ENCODE measurements at regions not wholly inside any gene's neighbourhood (a gene's known extent, or its start where the extent isn't known, plus 50 kb on each side); places are given as distances from the start of the nearest gene placed in this dataset.

- H2AFZ ChIP-seq (ENCODE audit: low read length), result no peak overlapping the region
Measured at GRCh38 chr10:42960491-42960990, 116.3 kb upstream of the RET start.

GRCh38 chr10:42960991-42961795 is 115.7 kb upstream of the RET start:
- TF ChIP-seq CTCF (IDR thresholded peaks at IDR 0.05; ENCODE audit: extremely low read depth, low read depth, low read length), result no peak
- H3K27ac ChIP-seq (ENCODE audit: low read depth, low read length), result no peak overlapping the region
- H3K4me2 ChIP-seq (ENCODE audit: insufficient read depth, low read length), result no peak overlapping the region
- DNase-seq (ENCODE audit: insufficient read length, low spot score, missing footprints), result peak; percentile 46
- no peak overlapping the region for H2AFZ ChIP-seq (ENCODE audit: low read length)
- peaks cover 2% of the 10 kb centered on the region for H3K27me3 ChIP-seq (ENCODE audit: insufficient read depth, low read length)
- no peak overlapping the region for H3K4me3 ChIP-seq (ENCODE audit: insufficient read depth, low read length)
- no peaks in the 10 kb centered on the region for H3K36me3 ChIP-seq (ENCODE audit: insufficient read depth, low read length)
- H3K9me3 ChIP-seq (ENCODE audit: low read depth, low read length), result no peaks in the 10 kb centered on the region
- no peaks in the 10 kb centered on the region for H4K20me1 ChIP-seq (ENCODE audit: insufficient read depth, low read length)
- H3K4me1 ChIP-seq (ENCODE audit: insufficient read depth, low read length), result no peaks in the 10 kb centered on the region
- no peaks in the 10 kb centered on the region for H3K79me2 ChIP-seq (ENCODE audit: insufficient read depth, low read length)

More at GRCh38 chr10:42960491-42960990, 116.3 kb upstream of the RET start:
- Histone ChIP-seq H3K27me3 (ENCODE audit: insufficient read depth, low read length) (peaks cover 2% of the 10 kb centered on the region), H3K36me3 (ENCODE audit: insufficient read depth, low read length) (no peaks in the 10 kb centered on the region), H3K27ac (ENCODE audit: low read depth, low read length) (no peak overlapping the region), H3K4me3 (ENCODE audit: insufficient read depth, low read length) (no peak overlapping the region), H3K4me1 (ENCODE audit: insufficient read depth, low read length) (no peaks in the 10 kb centered on the region), H4K20me1 (ENCODE audit: insufficient read depth, low read length) (no peaks in the 10 kb centered on the region), H3K9me3 (ENCODE audit: low read depth, low read length) (no peaks in the 10 kb centered on the region), H3K4me2 (ENCODE audit: insufficient read depth, low read length) (no peak overlapping the region), H3K79me2 (ENCODE audit: insufficient read depth, low read length) (no peaks in the 10 kb centered on the region)
- peak; percentile 31 for DNase-seq (ENCODE audit: insufficient read length, low spot score, missing footprints)
- no peak for TF ChIP-seq CTCF (IDR thresholded peaks at IDR 0.05; ENCODE audit: extremely low read depth, low read depth, low read length)

- peak; percentile 30 for DNase-seq (ENCODE audit: insufficient read length, low spot score, missing footprints)
- Histone ChIP-seq H3K9me3 (ENCODE audit: low read depth, low read length) (no peaks in the 10 kb centered on the region), H3K4me1 (ENCODE audit: insufficient read depth, low read length) (no peaks in the 10 kb centered on the region), H3K4me2 (ENCODE audit: insufficient read depth, low read length) (no peak overlapping the region), H3K27ac (ENCODE audit: low read depth, low read length) (no peak overlapping the region), H3K4me3 (ENCODE audit: insufficient read depth, low read length) (no peak overlapping the region), H3K27me3 (ENCODE audit: insufficient read depth, low read length) (peaks cover 2% of the 10 kb centered on the region), H3K79me2 (ENCODE audit: insufficient read depth, low read length) (no peaks in the 10 kb centered on the region), H3K36me3 (ENCODE audit: insufficient read depth, low read length) (no peaks in the 10 kb centered on the region), H4K20me1 (ENCODE audit: insufficient read depth, low read length) (no peaks in the 10 kb centered on the region), H2AFZ (ENCODE audit: low read length) (no peak overlapping the region)
- no peak for TF ChIP-seq CTCF (IDR thresholded peaks at IDR 0.05; ENCODE audit: extremely low read depth, low read depth, low read length)
Measured at GRCh38 chr10:42961796-42962109, 115.1 kb upstream of the RET start.

- H3K4me1 ChIP-seq (ENCODE audit: insufficient read depth, low read length), result no peaks in the 10 kb centered on the region
- TF ChIP-seq CTCF (IDR thresholded peaks at IDR 0.05; ENCODE audit: extremely low read depth, low read depth, low read length), result no peak
- no peak overlapping the region for H3K27ac ChIP-seq (ENCODE audit: low read depth, low read length)
- H3K36me3 ChIP-seq (ENCODE audit: insufficient read depth, low read length), result no peaks in the 10 kb centered on the region
- no peak overlapping the region for H3K4me2 ChIP-seq (ENCODE audit: insufficient read depth, low read length)
- DNase-seq (ENCODE audit: insufficient read length, low spot score, missing footprints), result peak; percentile 42
- H3K27me3 ChIP-seq (ENCODE audit: insufficient read depth, low read length), result peaks cover 1% of the 10 kb centered on the region
- H4K20me1 ChIP-seq (ENCODE audit: insufficient read depth, low read length), result no peaks in the 10 kb centered on the region
- H3K9me3 ChIP-seq (ENCODE audit: low read depth, low read length), result no peaks in the 10 kb centered on the region
- H3K79me2 ChIP-seq (ENCODE audit: insufficient read depth, low read length), result no peaks in the 10 kb centered on the region
- H2AFZ ChIP-seq (ENCODE audit: low read length), result no peak overlapping the region
- H3K4me3 ChIP-seq (ENCODE audit: insufficient read depth, low read length), result no peak overlapping the region
Measured at GRCh38 chr10:42962110-42962901, 114.6 kb upstream of the RET start.
